GM21423 (cell line): ENCODE measurements at regions not wholly inside any gene's neighbourhood (a gene's known extent, or its start where the extent isn't known, plus 50 kb on each side); places are given as distances from the start of the nearest gene placed in this dataset.
"Not testable (repeated sequence)": the region's sequence is repeated elsewhere in the genome, so short reads cannot be mapped to it uniquely, and the experiment has no call there.

Source experiments
- ATAC-seq: cut with Tn5 transposase; IDR thresholded peaks from one replicate; pipeline ENCODE4 v1.9.1; 2021; ENCODE audit warnings: mild to moderate bottlenecking, moderate library complexity; ENCODE audit not compliant: unreplicated experiment

- no peak for ATAC-seq
Observed at GRCh38 chr6:44733868-44734267, 346.4 kb downstream of the CDC5L start.

- ATAC-seq = peak; percentile 32
Observed at GRCh38 chr6:44734886-44735629, 347.6 kb downstream of the CDC5L start.

GRCh38 chr6:44735630-44735963 lies 348.1 kb downstream of the CDC5L start:
- peak; percentile 40 for ATAC-seq

- ATAC-seq = no peak
Observed at GRCh38 chr6:44737341-44737740, 349.8 kb downstream of the CDC5L start.

GRCh38 chr6:44737829-44738528 lies 350.5 kb downstream of the CDC5L start:
- ATAC-seq = no peak

GRCh38 chr6:44738601-44739146 lies 351.2 kb downstream of the CDC5L start:
- ATAC-seq = peak; percentile 35

GRCh38 chr6:44739181-44739580 lies 351.7 kb downstream of the CDC5L start:
- no peak for ATAC-seq

GRCh38 chr6:44740566-44741120 lies 353.1 kb downstream of the CDC5L start:
- ATAC-seq = no peak

DNA sequence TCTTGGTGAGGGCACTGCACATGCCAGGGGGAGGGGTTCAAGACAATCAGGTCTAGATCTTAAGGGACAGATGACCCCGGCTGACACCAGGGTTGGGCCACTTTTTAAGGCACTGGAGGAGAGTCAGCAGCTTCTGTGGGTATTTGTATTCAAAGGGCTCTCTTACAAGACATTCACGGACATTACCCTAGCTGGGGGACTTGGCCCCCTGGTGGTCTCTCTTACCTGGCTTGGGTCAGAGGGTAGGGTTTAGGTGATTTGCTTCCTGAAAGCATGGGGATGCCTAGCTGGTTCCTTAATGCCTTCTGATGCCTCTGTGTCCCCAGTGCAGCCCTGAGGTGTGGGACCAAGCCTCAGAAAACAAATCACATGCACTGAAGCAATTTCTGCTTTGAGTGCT lies 354.7 kb downstream of the CDC5L start:
- ATAC-seq = no peak

- no peak for ATAC-seq
Observed at GRCh38 chr6:44742828-44743372, 355.4 kb downstream of the CDC5L start.

GRCh38 chr6:44760116-44760515 lies 372.6 kb downstream of the CDC5L start:
- not testable (repeated sequence) for ATAC-seq

- no peak for ATAC-seq
Observed at GRCh38 chr6:44761046-44761445, 373.5 kb downstream of the CDC5L start.

DNA sequence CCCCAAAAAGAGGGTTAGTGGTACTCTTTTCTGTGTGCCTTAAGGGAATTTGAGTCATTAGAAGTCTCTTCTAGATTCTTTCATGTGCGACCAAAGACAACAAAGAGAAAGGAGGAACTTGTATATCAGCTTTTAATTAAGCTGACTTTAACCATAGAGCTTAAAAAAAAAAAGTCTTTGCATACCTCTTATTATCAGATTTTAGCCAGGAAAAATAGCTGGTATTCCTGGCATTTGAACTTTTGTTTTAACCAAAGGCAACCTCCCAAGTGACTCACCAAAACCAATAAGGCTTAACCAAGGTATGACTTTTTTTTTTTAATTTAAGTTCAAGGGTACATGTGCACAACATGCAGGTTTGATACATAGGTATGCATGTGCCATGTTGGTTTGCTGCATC lies 375.0 kb downstream of the CDC5L start:
- ATAC-seq = no peak

- no peak for ATAC-seq
Observed at GRCh38 chr6:44771647-44772415, 384.3 kb downstream of the CDC5L start.

DNA sequence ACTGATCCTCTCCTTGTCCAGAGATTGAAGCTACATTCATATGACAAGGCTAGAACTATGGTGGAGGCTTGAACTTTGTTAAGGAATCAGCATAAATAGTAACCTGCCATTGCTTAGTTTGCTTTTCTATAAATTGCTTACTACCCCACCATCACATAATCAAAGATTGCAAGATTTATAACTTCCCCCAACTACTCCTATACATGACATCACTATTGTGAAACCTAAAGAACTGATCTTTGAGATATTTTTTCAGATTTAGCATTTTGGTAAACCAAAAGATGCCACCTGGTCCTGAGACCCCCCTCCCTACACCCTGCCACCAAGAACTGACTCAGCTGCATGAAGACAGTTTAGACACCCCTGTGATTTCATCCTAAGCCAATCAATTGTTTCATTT lies 385.3 kb downstream of the CDC5L start:
- ATAC-seq = no peak

DNA sequence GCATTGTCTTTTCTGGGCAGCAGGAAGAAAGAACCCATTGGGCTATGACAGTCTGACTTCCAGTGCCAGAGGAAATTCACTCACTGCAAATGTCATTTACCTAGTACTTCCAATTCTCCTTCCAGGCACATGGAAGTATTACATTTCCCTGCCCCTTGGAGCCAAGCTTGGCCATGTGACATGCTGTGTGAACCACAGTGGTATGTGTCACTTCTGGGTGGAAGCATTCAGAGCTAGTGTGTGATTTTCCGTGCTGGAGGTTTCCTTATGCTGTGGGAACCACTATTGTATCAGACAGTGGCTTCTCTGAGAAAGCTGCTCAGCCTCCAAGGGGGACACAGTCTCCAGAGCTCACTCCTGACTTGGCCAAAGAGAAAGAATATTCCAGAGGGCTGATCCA lies 387.6 kb downstream of the CDC5L start:
- ATAC-seq = no peak

DNA sequence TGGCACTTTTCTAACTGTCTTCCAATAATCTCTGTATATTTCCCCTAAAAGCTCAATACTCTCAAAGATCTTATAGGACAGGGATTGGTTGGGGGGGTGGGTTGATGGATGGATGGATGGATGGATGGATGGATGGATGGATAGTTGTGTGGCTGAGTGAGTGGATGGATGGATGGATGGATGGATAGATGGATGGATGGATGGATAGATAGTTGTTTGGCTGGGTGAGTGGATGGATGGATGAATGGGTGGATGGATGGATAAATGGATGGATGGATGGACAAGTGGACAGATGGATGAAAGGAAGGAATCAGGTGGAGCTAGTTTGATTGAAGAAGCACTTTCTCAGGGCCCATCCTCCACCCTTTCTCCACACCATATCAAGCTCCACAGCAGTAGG lies 388.8 kb downstream of the CDC5L start:
- ATAC-seq = no peak

GRCh38 chr6:44778513-44778912 lies 391.0 kb downstream of the CDC5L start:
- no peak for ATAC-seq
